MM.1S (cell line): ENCODE measurements at regions not wholly inside any gene's neighbourhood (a gene's known extent, or its start where the extent isn't known, plus 50 kb on each side); places are given as distances from the start of the nearest gene placed in this dataset.

Source experiments
- DNase-seq: peaks from one replicate; pipeline ENCODE4 v3.0.0-alpha.2; 2015
- H2AFZ ChIP-seq: fragments of 300-600 bp; sonication (generic); 2 replicates; pipeline ENCODE4 v1.6.0; 2016; ENCODE audit warnings: antibody characterized with exemption, low read length
- H3F3A ChIP-seq: fragments of 300-600 bp; sonication (generic); 2 replicates; pipeline ENCODE4 v1.6.1; 2016; ENCODE audit warnings: mild to moderate bottlenecking, antibody characterized with exemption, low read length, moderate library complexity, mixed read lengths; ENCODE audit not compliant: insufficient read depth
- H3K27ac ChIP-seq: fragments of 300-600 bp; sonication (generic); 2 replicates; pipeline ENCODE4 v1.5.1; 2016; ENCODE audit warnings: mild to moderate bottlenecking, low read length
- H3K27me3 ChIP-seq: fragments of 300-600 bp; sonication (generic); replicated peaks from 2 replicates; pipeline ENCODE4 v1.6.0; 2016; ENCODE audit warnings: low read length; ENCODE audit not compliant: insufficient read depth
- H3K36me3 ChIP-seq: fragments of 300-600 bp; sonication (generic); replicated peaks from 2 replicates; pipeline ENCODE4 v1.6.1; 2016; ENCODE audit warnings: mild to moderate bottlenecking, low read length, mixed read lengths; ENCODE audit not compliant: insufficient read depth
- H3K4me1 ChIP-seq: fragments of 300-600 bp; sonication (generic); 2 replicates; pipeline ENCODE4 v1.6.1; 2016; ENCODE audit warnings: low read length, mixed read lengths
- H3K4me2 ChIP-seq: fragments of 300-600 bp; sonication (generic); 2 replicates; pipeline ENCODE4 v1.6.0; 2016; ENCODE audit warnings: low read depth, low read length
- H3K4me3 ChIP-seq: fragments of 300-600 bp; sonication (generic); 2 replicates; pipeline ENCODE4 v1.5.1; 2016; ENCODE audit warnings: low read length, mixed read lengths
- H3K79me2 ChIP-seq: fragments of 300-600 bp; sonication (generic); 2 replicates; pipeline ENCODE4 v1.6.1; 2016; ENCODE audit warnings: mixed run types, low read length, mixed read lengths
- H3K9ac ChIP-seq: fragments of 300-600 bp; sonication (generic); 2 replicates; pipeline ENCODE4 v1.6.1; 2016; ENCODE audit warnings: low read length, mixed read lengths
- H3K9me2 ChIP-seq: fragments of 300-600 bp; sonication (generic); replicated peaks from 2 replicates; pipeline ENCODE4 v1.6.1; 2016; ENCODE audit warnings: mild to moderate bottlenecking, low read length, mixed read lengths; ENCODE audit not compliant: insufficient read depth
- H3K9me3 ChIP-seq: fragments of 300-600 bp; sonication (generic); replicated peaks from 2 replicates; pipeline ENCODE4 v1.6.1; 2016; ENCODE audit warnings: mild to moderate bottlenecking, low read length, mixed read lengths; ENCODE audit not compliant: insufficient read depth
- H4K20me1 ChIP-seq: fragments of 300-600 bp; sonication (generic); 2 replicates; pipeline ENCODE4 v1.6.1; 2016; ENCODE audit warnings: mild to moderate bottlenecking, low read length, moderate library complexity, mixed read lengths; ENCODE audit not compliant: insufficient read depth
- CTCF ChIP-seq: fragments of 300-600 bp; sonication (generic); IDR thresholded peaks from 2 replicates; pipeline ENCODE4 v1.5.1; 2016; ENCODE audit warnings: antibody characterized with exemption, low read length, mixed read lengths
- EZH2 ChIP-seq: fragments of 300-600 bp; sonication (generic); optimal IDR thresholded peaks from 2 replicates; pipeline ENCODE3; 2017; ENCODE audit warnings: low read depth, mild to moderate bottlenecking, antibody characterized with exemption, low read length, mixed read lengths
- EZH2phosphoT487 ChIP-seq: fragments of 300-600 bp; sonication (generic); IDR thresholded peaks from 2 replicates; pipeline ENCODE4 v1.6.1; 2018; ENCODE audit warnings: antibody characterized with exemption, low read length

GRCh38 chrX:139186991-139187390, 343.5 kb upstream of the F9 start:
- H3K79me2 ChIP-seq = no peaks in the 10 kb centered on the region
- H3K36me3 ChIP-seq = no peaks in the 10 kb centered on the region
- no peak for DNase-seq
- no peaks in the 10 kb centered on the region for H3K27me3 ChIP-seq
- no peaks in the 10 kb centered on the region for H3K4me1 ChIP-seq
- H3K9ac ChIP-seq = no peak overlapping the region
- H3K27ac ChIP-seq = no peak overlapping the region
- H3K9me2 ChIP-seq = no peaks in the 10 kb centered on the region
- H4K20me1 ChIP-seq = no peaks in the 10 kb centered on the region
- no peak overlapping the region for H2AFZ ChIP-seq
- H3F3A ChIP-seq = no peaks in the 10 kb centered on the region
- no peak for TF ChIP-seq CTCF
- no peak for TF ChIP-seq EZH2phosphoT487
- no peak for TF ChIP-seq EZH2
- H3K4me2 ChIP-seq = no peak overlapping the region
- no peak overlapping the region for H3K4me3 ChIP-seq
- no peaks in the 10 kb centered on the region for H3K9me3 ChIP-seq

- Histone ChIP-seq H3K4me1 (no peaks in the 10 kb centered on the region), H3K9me3 (no peaks in the 10 kb centered on the region), H3K9me2 (no peaks in the 10 kb centered on the region), H3K36me3 (no peaks in the 10 kb centered on the region), H4K20me1 (no peaks in the 10 kb centered on the region), H2AFZ (no peak overlapping the region), H3F3A (no peaks in the 10 kb centered on the region), H3K79me2 (no peaks in the 10 kb centered on the region), H3K4me2 (no peak overlapping the region), H3K27ac (no peak overlapping the region), H3K4me3 (no peak overlapping the region), H3K27me3 (no peaks in the 10 kb centered on the region), H3K9ac (no peak overlapping the region)
- no peak for TF ChIP-seq CTCF
- no peak for TF ChIP-seq EZH2phosphoT487
- TF ChIP-seq EZH2 = no peak
- DNase-seq = no peak
Observed at GRCh38 chrX:139179592-139179991, 350.9 kb upstream of the F9 start.

- H3F3A ChIP-seq = no peaks in the 10 kb centered on the region
- no peak overlapping the region for H3K27ac ChIP-seq
- H3K4me3 ChIP-seq = no peak overlapping the region
- no peaks in the 10 kb centered on the region for H3K27me3 ChIP-seq
- no peaks in the 10 kb centered on the region for H3K36me3 ChIP-seq
- no peaks in the 10 kb centered on the region for H3K9me2 ChIP-seq
- no peak overlapping the region for H3K4me2 ChIP-seq
- TF ChIP-seq CTCF = no peak
- no peak for TF ChIP-seq EZH2
- no peak for TF ChIP-seq EZH2phosphoT487
- no peak overlapping the region for H3K9ac ChIP-seq
- no peaks in the 10 kb centered on the region for H3K79me2 ChIP-seq
- no peaks in the 10 kb centered on the region for H3K4me1 ChIP-seq
- no peaks in the 10 kb centered on the region for H4K20me1 ChIP-seq
- H2AFZ ChIP-seq = no peak overlapping the region
- no peak for DNase-seq
- H3K9me3 ChIP-seq = no peaks in the 10 kb centered on the region
Observed at GRCh38 chrX:139178980-139179379, 351.6 kb upstream of the F9 start.
